Omental fat pad (tissue), 3 donors: ENCODE measurements at regions not wholly inside any gene's neighbourhood (a gene's known extent, or its start where the extent isn't known, plus 50 kb on each side); places are given as distances from the start of the nearest gene placed in this dataset.
"Not testable (repeated sequence)": the region's sequence is repeated elsewhere in the genome, so short reads cannot be mapped to it uniquely, and the experiment has no call there.

Source experiments
- ATAC-seq: fragments of 150-250 bp; one replicate; pipeline ENCODE4 v1.9.1; 2016; ENCODE audit warnings: mild to moderate bottlenecking, moderate library complexity; ENCODE audit not compliant: low FRiP score
- DNase-seq: peaks from one replicate; pipeline ENCODE4 v3.0.0-alpha.2; 2019; ENCODE audit warnings: low spot score
- CTCF ChIP-seq, 3 donors: fragments of 450-650 bp; IDR thresholded peaks; one replicate each; pipeline ENCODE4 v1.5.1; 2016 to 2017; ENCODE audit warnings: antibody characterized with exemption in 3 of 3, mild to moderate bottlenecking in 3 of 3, moderate library complexity in 2 of 3

- DNase-seq (no peak), ATAC-seq (no peak)
- TF ChIP-seq CTCF (IDR thresholded peaks at IDR 0.05), result no peak
These were observed 228.9 kb downstream of the FGF10 start for GRCh38 chr5:44160369-44160768.

GRCh38 chr5:44150075-44150723 is 239.0 kb downstream of the FGF10 start:
- TF ChIP-seq CTCF (IDR thresholded peaks at IDR 0.05), result no peak
- ATAC-seq, result no peak
- DNase-seq, result no peak

GRCh38 chr5:44117947-44118346 is 271.3 kb downstream of the FGF10 start:
- not testable (repeated sequence) for DNase-seq, ATAC-seq

GRCh38 chr5:44108232-44108631 is 281.0 kb downstream of the FGF10 start:
- not testable (repeated sequence) for DNase-seq, ATAC-seq

- no peak for DNase-seq
- no peak for TF ChIP-seq CTCF (IDR thresholded peaks at IDR 0.05)
- no peak for ATAC-seq
These were observed 289.6 kb downstream of the FGF10 start for GRCh38 chr5:44099643-44100042.

GRCh38 chr5:44089424-44090144 is 299.6 kb downstream of the FGF10 start:
- ATAC-seq (peak; percentile 51), DNase-seq (no peak)
- no peak for TF ChIP-seq CTCF (IDR thresholded peaks at IDR 0.05)

GRCh38 chr5:44085083-44085482 is 304.1 kb downstream of the FGF10 start:
- ATAC-seq (no peak), DNase-seq (no peak)
- no peak for TF ChIP-seq CTCF (IDR thresholded peaks at IDR 0.05)

- not testable (repeated sequence) for ATAC-seq, DNase-seq
These were observed 314.7 kb downstream of the FGF10 start for GRCh38 chr5:44074547-44074946.
